Fibroblast of villous mesenchyme (primary cell): ENCODE measurements at regions not wholly inside any gene's neighbourhood (a gene's known extent, or its start where the extent isn't known, plus 50 kb on each side); places are given as distances from the start of the nearest gene placed in this dataset.

Experiments
- DNase-seq: peaks from one replicate; pipeline ENCODE4 v3.0.0-alpha.2; 2010; ENCODE audit warnings: low read depth
- H3K4me3 ChIP-seq: 2 replicates; pipeline ENCODE4 v1.5.1; 2011; ENCODE audit warnings: low read depth, mild to moderate bottlenecking, low read length
- CTCF ChIP-seq: IDR thresholded peaks from 2 replicates; pipeline ENCODE4 v1.5.1; 2012; ENCODE audit warnings: low read depth, mild to moderate bottlenecking, low read length; ENCODE audit not compliant: insufficient read depth

- no peak for DNase-seq
- TF ChIP-seq CTCF: no peak
- no peak overlapping the region for H3K4me3 ChIP-seq
Measured at GRCh38 chr12:89289720-89290119, 62.6 kb downstream of the DUSP6 start.

- DNase-seq: no peak
- no peak overlapping the region for H3K4me3 ChIP-seq
- no peak for TF ChIP-seq CTCF
Measured at GRCh38 chr12:89288959-89289358, 63.3 kb downstream of the DUSP6 start.

GRCh38 chr12:89286501-89286900, 65.8 kb downstream of the DUSP6 start:
- TF ChIP-seq CTCF: no peak
- DNase-seq: no peak
- H3K4me3 ChIP-seq: no peak overlapping the region

- no peak for TF ChIP-seq CTCF
Measured at GRCh38 chr12:89281539-89281867, 70.8 kb downstream of the DUSP6 start.

GRCh38 chr12:89280833-89281538, 71.3 kb downstream of the DUSP6 start:
- peak; percentile 28 for DNase-seq

More at GRCh38 chr12:89281539-89281867, 70.8 kb downstream of the DUSP6 start:
- no peak for DNase-seq
- no peak overlapping the region for H3K4me3 ChIP-seq

GRCh38 chr12:89279499-89279898, 72.8 kb downstream of the DUSP6 start:
- H3K4me3 ChIP-seq: no peak overlapping the region
- DNase-seq: no peak
- no peak for TF ChIP-seq CTCF

More at GRCh38 chr12:89280833-89281538, 71.3 kb downstream of the DUSP6 start:
- no peak overlapping the region for H3K4me3 ChIP-seq
- TF ChIP-seq CTCF: no peak

- no peak for TF ChIP-seq CTCF
- no peak for DNase-seq
Measured at GRCh38 chr12:89278862-89279261, 73.4 kb downstream of the DUSP6 start.

More at GRCh38 chr12:89278862-89279261, 73.4 kb downstream of the DUSP6 start:
- no peak overlapping the region for H3K4me3 ChIP-seq
